ENCODE measurements at regions not wholly inside any gene's neighbourhood (a gene's known extent, or its start where the extent isn't known, plus 50 kb on each side); places are given as distances from the start of the nearest gene placed in this dataset.

DNA sequence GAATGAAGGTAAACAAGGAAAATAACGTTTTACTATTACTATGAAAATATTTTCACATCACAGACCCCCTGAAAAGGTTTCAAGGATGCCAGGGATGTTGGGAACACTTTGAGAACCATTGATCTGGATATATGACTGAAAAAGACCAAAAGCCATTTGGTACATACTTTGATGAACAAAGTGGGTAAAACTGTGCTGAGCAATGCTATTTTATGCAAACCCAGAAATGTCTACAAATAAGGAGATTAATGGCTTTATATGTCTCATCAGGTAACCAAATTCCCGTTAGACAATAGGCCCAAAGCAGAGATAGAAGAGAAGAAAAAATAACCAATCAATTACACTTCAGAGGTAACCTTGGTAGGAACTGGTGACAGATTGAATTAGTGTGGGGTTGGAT, 101.4 kb upstream of the CNKSR3 start:
- TF ChIP-seq MEF2A (IDR thresholded peaks at IDR 0.05; ENCODE audit: borderline replicate concordance, low read depth) (no peak), RFX5 (IDR thresholded peaks at IDR 0.05; ENCODE audit: low read length) (no peak), FOXM1 (IDR thresholded peaks at IDR 0.05; ENCODE audit: low read depth) (no peak), POLR2AphosphoS5 (IDR thresholded peaks at IDR 0.05; ENCODE audit: low read depth, low read length) (no peak), TCF12 (IDR thresholded peaks at IDR 0.05) (no peak), FOSL2 (IDR thresholded peaks at IDR 0.05; ENCODE audit: borderline replicate concordance, low read depth) (no peak), TEAD4 (IDR thresholded peaks at IDR 0.05; ENCODE audit: borderline replicate concordance, insufficient read depth) (no peak), GATA2 (CRISPR knock-in tag; IDR thresholded peaks at IDR 0.05) (no peak), NRF1 (IDR thresholded peaks at IDR 0.05; ENCODE audit: low read depth, low read length) (no peak), SMC3 (IDR thresholded peaks at IDR 0.05; ENCODE audit: low read depth, low read length) (no peak)
- TF ChIP-seq, protein P1, sequence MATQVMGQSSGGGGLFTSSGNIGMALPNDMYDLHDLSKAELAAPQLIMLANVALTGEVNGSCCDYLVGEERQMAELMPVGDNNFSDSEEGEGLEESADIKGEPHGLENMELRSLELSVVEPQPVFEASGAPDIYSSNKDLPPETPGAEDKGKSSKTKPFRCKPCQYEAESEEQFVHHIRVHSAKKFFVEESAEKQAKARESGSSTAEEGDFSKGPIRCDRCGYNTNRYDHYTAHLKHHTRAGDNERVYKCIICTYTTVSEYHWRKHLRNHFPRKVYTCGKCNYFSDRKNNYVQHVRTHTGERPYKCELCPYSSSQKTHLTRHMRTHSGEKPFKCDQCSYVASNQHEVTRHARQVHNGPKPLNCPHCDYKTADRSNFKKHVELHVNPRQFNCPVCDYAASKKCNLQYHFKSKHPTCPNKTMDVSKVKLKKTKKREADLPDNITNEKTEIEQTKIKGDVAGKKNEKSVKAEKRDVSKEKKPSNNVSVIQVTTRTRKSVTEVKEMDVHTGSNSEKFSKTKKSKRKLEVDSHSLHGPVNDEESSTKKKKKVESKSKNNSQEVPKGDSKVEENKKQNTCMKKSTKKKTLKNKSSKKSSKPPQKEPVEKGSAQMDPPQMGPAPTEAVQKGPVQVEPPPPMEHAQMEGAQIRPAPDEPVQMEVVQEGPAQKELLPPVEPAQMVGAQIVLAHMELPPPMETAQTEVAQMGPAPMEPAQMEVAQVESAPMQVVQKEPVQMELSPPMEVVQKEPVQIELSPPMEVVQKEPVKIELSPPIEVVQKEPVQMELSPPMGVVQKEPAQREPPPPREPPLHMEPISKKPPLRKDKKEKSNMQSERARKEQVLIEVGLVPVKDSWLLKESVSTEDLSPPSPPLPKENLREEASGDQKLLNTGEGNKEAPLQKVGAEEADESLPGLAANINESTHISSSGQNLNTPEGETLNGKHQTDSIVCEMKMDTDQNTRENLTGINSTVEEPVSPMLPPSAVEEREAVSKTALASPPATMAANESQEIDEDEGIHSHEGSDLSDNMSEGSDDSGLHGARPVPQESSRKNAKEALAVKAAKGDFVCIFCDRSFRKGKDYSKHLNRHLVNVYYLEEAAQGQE (IDR thresholded peaks at IDR 0.05; ENCODE audit: low read depth, low read length) = no peak
- TF ChIP-seq, protein P2, sequence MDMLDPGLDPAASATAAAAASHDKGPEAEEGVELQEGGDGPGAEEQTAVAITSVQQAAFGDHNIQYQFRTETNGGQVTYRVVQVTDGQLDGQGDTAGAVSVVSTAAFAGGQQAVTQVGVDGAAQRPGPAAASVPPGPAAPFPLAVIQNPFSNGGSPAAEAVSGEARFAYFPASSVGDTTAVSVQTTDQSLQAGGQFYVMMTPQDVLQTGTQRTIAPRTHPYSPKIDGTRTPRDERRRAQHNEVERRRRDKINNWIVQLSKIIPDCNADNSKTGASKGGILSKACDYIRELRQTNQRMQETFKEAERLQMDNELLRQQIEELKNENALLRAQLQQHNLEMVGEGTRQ (IDR thresholded peaks at IDR 0.05; ENCODE audit: borderline replicate concordance, low read depth, low read length) = no peak
- TF ChIP-seq, protein P3, sequence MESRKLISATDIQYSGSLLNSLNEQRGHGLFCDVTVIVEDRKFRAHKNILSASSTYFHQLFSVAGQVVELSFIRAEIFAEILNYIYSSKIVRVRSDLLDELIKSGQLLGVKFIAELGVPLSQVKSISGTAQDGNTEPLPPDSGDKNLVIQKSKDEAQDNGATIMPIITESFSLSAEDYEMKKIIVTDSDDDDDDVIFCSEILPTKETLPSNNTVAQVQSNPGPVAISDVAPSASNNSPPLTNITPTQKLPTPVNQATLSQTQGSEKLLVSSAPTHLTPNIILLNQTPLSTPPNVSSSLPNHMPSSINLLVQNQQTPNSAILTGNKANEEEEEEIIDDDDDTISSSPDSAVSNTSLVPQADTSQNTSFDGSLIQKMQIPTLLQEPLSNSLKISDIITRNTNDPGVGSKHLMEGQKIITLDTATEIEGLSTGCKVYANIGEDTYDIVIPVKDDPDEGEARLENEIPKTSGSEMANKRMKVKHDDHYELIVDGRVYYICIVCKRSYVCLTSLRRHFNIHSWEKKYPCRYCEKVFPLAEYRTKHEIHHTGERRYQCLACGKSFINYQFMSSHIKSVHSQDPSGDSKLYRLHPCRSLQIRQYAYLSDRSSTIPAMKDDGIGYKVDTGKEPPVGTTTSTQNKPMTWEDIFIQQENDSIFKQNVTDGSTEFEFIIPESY (IDR thresholded peaks at IDR 0.05; ENCODE audit: borderline replicate concordance, low read depth) = no peak
- TF ChIP-seq, protein P4, sequence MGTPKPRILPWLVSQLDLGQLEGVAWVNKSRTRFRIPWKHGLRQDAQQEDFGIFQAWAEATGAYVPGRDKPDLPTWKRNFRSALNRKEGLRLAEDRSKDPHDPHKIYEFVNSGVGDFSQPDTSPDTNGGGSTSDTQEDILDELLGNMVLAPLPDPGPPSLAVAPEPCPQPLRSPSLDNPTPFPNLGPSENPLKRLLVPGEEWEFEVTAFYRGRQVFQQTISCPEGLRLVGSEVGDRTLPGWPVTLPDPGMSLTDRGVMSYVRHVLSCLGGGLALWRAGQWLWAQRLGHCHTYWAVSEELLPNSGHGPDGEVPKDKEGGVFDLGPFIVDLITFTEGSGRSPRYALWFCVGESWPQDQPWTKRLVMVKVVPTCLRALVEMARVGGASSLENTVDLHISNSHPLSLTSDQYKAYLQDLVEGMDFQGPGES (IDR thresholded peaks at IDR 0.05; ENCODE audit: low read depth, low read length) = no peak
- TF ChIP-seq, protein P5, sequence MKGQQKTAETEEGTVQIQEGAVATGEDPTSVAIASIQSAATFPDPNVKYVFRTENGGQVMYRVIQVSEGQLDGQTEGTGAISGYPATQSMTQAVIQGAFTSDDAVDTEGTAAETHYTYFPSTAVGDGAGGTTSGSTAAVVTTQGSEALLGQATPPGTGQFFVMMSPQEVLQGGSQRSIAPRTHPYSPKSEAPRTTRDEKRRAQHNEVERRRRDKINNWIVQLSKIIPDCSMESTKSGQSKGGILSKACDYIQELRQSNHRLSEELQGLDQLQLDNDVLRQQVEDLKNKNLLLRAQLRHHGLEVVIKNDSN (IDR thresholded peaks at IDR 0.05; ENCODE audit: borderline replicate concordance, low read depth) = no peak
- Histone ChIP-seq H3K36me3 (replicated peaks in 1 of 2; ENCODE audit: control insufficient read depth in 1 of 2, insufficient read depth in 2 of 2, low read length in 1 of 2) (no peaks in the 10 kb centered on the region), H3K4me3 (ENCODE audit: low read depth in 2 of 2, low read length in 1 of 2) (no peak overlapping the region), H3K27me3 (ENCODE audit: insufficient read depth) (no peaks in the 10 kb centered on the region), H3F3A (replicated peaks; ENCODE audit: insufficient read depth) (peaks cover 9% of the 10 kb centered on the region), H3K4me2 (no peak overlapping the region), H3K79me2 (ENCODE audit: insufficient read depth) (no peaks in the 10 kb centered on the region), H3K9me2 (no peaks in the 10 kb centered on the region), H2AFZ (ENCODE audit: low read depth) (no peak overlapping the region), H4K20me1 (ENCODE audit: insufficient read depth) (no peaks in the 10 kb centered on the region), H3K9ac (no peak overlapping the region), H3K9me3 (no peaks in the 10 kb centered on the region), H3K4me1 (ENCODE audit: control insufficient read depth in 1 of 2, insufficient read depth in 2 of 2, low read depth in 1 of 2, low read length in 1 of 2) (peaks cover 0 to 4% of the 10 kb centered on the region in 2 experiments; a peak in 3 of 4 replicates), H3K27ac (ENCODE audit: low read depth in 2 of 2, low read length in 1 of 2) (no peak overlapping the region)
- WGBS (ENCODE audit: low lambda C conversion rate) = 71% methylated on average over 2 of the region's 2 CpGs
- no peak for DNase-seq
- ChIA-PET CTCF (no interaction called here), POLR2A (no interaction called here)
